ENCODE measurements at regions not wholly inside any gene's neighbourhood (a gene's known extent, or its start where the extent isn't known, plus 50 kb on each side); places are given as distances from the start of the nearest gene placed in this dataset.

GRCh38 chr12:115543269-115543668 lies 734.2 kb downstream of the MED13L start:
- Histone ChIP-seq H3K9me3 (ENCODE audit: control insufficient read depth in 4 of 4, low read length in 3 of 4) (peaks cover 0 to 6% (median 1%) of the 10 kb centered on the region in 4 donors), H3K9ac (ENCODE audit: low read depth in 1 of 2, low read length in 2 of 2) (no peak overlapping the region), H3K4me3 (ENCODE audit: low read depth in 1 of 3, low read length in 3 of 3) (no peak overlapping the region), H3K4me1 (ENCODE audit: control insufficient read depth in 4 of 4, insufficient read depth in 4 of 4, low read length in 3 of 4) (no peaks in the 10 kb centered on the region), H3K27ac (ENCODE audit: low read depth in 1 of 2, low read length in 2 of 2) (no peak overlapping the region), H3K36me3 (ENCODE audit: control insufficient read depth in 4 of 4, insufficient read depth in 3 of 4, low read depth in 1 of 4, low read length in 3 of 4) (no peaks in the 10 kb centered on the region), H3K27me3 (ENCODE audit: control insufficient read depth in 4 of 4, insufficient read depth in 4 of 4, low read length in 3 of 4) (no peaks in the 10 kb centered on the region)
- TF ChIP-seq NR2F2 (IDR thresholded peaks at IDR 0.05) (no peak), FOXA2 (IDR thresholded peaks at IDR 0.05) (no peak), MAX (IDR thresholded peaks at IDR 0.05) (no peak), HNF4G (IDR thresholded peaks at IDR 0.05) (no peak), CTCF (IDR thresholded peaks at IDR 0.05; ENCODE audit: low read depth, low read length, missing input control) (no peak), ATF3 (IDR thresholded peaks at IDR 0.05) (no peak), EGR1 (IDR thresholded peaks at IDR 0.05; ENCODE audit: low read depth in 2 of 2) (no peak), HNF4A (conservative IDR thresholded peaks at IDR 0.05) (no peak), JUND (IDR thresholded peaks at IDR 0.05) (no peak), TAF1 (conservative IDR thresholded peaks at IDR 0.05) (no peak), REST (IDR thresholded peaks at IDR 0.05) (no peak)
- no peak for DNase-seq (ENCODE audit: low spot score)
- 67% methylated on average over 2 of the region's 2 CpGs for whole genome bisulfite sequencing

- H3K27me3 ChIP-seq (ENCODE audit: control insufficient read depth in 4 of 4, insufficient read depth in 4 of 4, low read length in 3 of 4), result peaks cover 0 to 2% (median 0%) of the 10 kb centered on the region in 4 donors
- no peak overlapping the region for H3K9ac ChIP-seq (ENCODE audit: low read depth in 1 of 2, low read length in 2 of 2)
- whole genome bisulfite sequencing, result 78% methylated on average over 7 of the region's 7 CpGs
- no peak for DNase-seq (ENCODE audit: low spot score)
- TF ChIP-seq FOXA1 (IDR thresholded peaks at IDR 0.05), result no peak
- no peak for TF ChIP-seq JUND (IDR thresholded peaks at IDR 0.05)
- TF ChIP-seq GABPA (IDR thresholded peaks at IDR 0.05 in 1 of 2, conservative IDR thresholded peaks at IDR 0.05 in 1 of 2), result no peak
- TF ChIP-seq REST (IDR thresholded peaks at IDR 0.05), result no peak
- no peak for TF ChIP-seq TAF1 (conservative IDR thresholded peaks at IDR 0.05)
- no peak for TF ChIP-seq SP1 (IDR thresholded peaks at IDR 0.05)
- TF ChIP-seq ZBTB33 (IDR thresholded peaks at IDR 0.05), result no peak
- no peak for TF ChIP-seq YY1 (IDR thresholded peaks at IDR 0.05)
- no peak for TF ChIP-seq CTCF (IDR thresholded peaks at IDR 0.05; ENCODE audit: low read depth, low read length, missing input control)
- no peaks in the 10 kb centered on the region for H3K36me3 ChIP-seq (ENCODE audit: control insufficient read depth in 4 of 4, insufficient read depth in 3 of 4, low read depth in 1 of 4, low read length in 3 of 4)
- H3K27ac ChIP-seq (ENCODE audit: low read depth in 1 of 2, low read length in 2 of 2), result no peak overlapping the region
- peaks cover 0 to 9% (median 1%) of the 10 kb centered on the region in 4 donors for H3K9me3 ChIP-seq (ENCODE audit: control insufficient read depth in 4 of 4, low read length in 3 of 4)
- H3K4me1 ChIP-seq (ENCODE audit: control insufficient read depth in 4 of 4, insufficient read depth in 4 of 4, low read length in 3 of 4), result no peaks in the 10 kb centered on the region
- no peak overlapping the region for H3K4me3 ChIP-seq (ENCODE audit: low read depth in 1 of 3, low read length in 3 of 3)
These were observed 734.8 kb downstream of the MED13L start for GRCh38 chr12:115542656-115543055.

All from liver (tissue), 8 donors.